HCT116 (cell line): ENCODE measurements at regions not wholly inside any gene's neighbourhood (a gene's known extent, or its start where the extent isn't known, plus 50 kb on each side); places are given as distances from the start of the nearest gene placed in this dataset.

Source experiments
- EZH2 ChIP-seq: fragments of 200-600 bp; sonication (generic); IDR thresholded peaks from 2 replicates; pipeline ENCODE4 v1.6.1; 2017; ENCODE audit warnings: antibody characterized with exemption, mixed run types
- EZH2phosphoT487 ChIP-seq: fragments of 200-600 bp; IDR thresholded peaks from 2 replicates; pipeline ENCODE4 v1.6.1; 2018; ENCODE audit warnings: antibody characterized with exemption, borderline replicate concordance
- JUND ChIP-seq: IDR thresholded peaks from 2 replicates; pipeline ENCODE4 v1.6.1; 2012
- POLR2A ChIP-seq: IDR thresholded peaks from 2 replicates; pipeline ENCODE4 v1.7.0; 2011; ENCODE audit warnings: borderline replicate concordance; ENCODE audit not compliant: insufficient read depth, insufficient read length; ENCODE audit errors: extremely low read depth
- POLR2AphosphoS5 ChIP-seq: IDR thresholded peaks from 2 replicates; pipeline ENCODE4 v1.6.1; 2011; ENCODE audit warnings: mild to moderate bottlenecking, low read depth, low read length, moderate library complexity
- TCF7L2 ChIP-seq: IDR thresholded peaks from 2 replicates; pipeline ENCODE4 v1.7.0; 2011; ENCODE audit warnings: borderline replicate concordance, inconsistent platforms; ENCODE audit not compliant: insufficient read depth, insufficient read length; ENCODE audit errors: extremely low read depth
- YY1 ChIP-seq: IDR thresholded peaks from 2 replicates; pipeline ENCODE4 v1.6.1; 2011; ENCODE audit warnings: low read length, low read depth, moderate library complexity, mild to moderate bottlenecking; ENCODE audit not compliant: insufficient replicate concordance; ENCODE audit errors: extremely low read depth
- ZFX ChIP-seq: fragments of 450-650 bp; IDR thresholded peaks from 2 replicates; pipeline ENCODE4 v1.6.1; 2017
- TF ChIP-seq, protein P1 (sequence below): IDR thresholded peaks from 2 replicates; pipeline ENCODE4 v1.6.1; 2012
- TF ChIP-seq, protein P2 (sequence below), 3 experiments: fragments of 200-600 bp in 1 of 3; sonication (generic) in 1 of 3; IDR thresholded peaks in 2 of 3; conservative IDR thresholded peaks in 1 of 3; 2 replicates each; pipeline ENCODE4 v1.5.1; 2012 to 2017; ENCODE audit warnings: low read depth in 2 of 3, low read length in 2 of 3, antibody characterized with exemption in 1 of 3, borderline replicate concordance in 1 of 3, control low read depth in 1 of 3, mild to moderate bottlenecking in 1 of 3, mixed read lengths in 1 of 3, mixed run types in 1 of 3, moderate library complexity in 1 of 3; ENCODE audit not compliant: insufficient read depth in 1 of 3
- TF ChIP-seq, protein P3 (sequence below): IDR thresholded peaks from 2 replicates; pipeline ENCODE4 v1.6.1; 2012

DNA sequence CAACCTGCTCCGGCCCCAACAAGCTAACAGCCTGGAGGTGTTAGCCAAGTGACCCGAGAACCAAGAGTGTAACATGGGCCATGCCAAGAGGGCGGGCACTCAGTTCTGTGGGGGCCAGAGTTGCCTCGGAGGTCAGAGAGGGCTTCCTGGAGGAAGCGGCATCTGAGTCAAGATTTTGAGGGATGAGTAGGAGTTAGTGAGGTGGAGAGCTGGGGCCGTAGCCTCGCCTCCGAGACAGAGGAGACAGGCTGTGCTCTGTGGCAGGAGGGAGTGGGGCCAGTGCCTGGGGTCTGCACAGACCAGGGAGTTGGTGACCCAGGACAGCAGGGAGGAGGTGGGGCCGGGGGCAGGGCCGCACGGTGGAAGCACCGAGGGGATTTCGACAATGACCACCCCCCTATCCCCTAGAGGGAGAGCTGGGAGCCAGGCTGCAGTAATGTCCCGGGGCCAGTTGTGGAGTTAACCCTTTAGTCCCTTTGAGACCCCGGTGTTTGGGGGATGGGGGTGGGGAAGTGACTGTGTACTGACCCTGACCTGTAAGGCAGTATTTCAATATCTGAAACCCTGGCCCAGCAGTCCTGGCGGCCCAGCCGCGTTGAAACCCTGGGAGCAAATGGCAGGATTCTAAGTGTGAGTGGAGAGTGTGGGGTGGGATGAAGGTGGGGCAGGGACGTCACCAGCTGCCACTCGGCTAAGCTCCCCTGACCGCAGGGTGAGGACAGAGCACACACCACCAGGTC lies 148.7 kb upstream of the COL5A1 start:
- TF ChIP-seq, protein P1, sequence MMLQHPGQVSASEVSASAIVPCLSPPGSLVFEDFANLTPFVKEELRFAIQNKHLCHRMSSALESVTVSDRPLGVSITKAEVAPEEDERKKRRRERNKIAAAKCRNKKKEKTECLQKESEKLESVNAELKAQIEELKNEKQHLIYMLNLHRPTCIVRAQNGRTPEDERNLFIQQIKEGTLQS: no peak
- TF ChIP-seq EZH2 (no peak), TCF7L2 (no peak), ZFX (no peak), EZH2phosphoT487 (no peak), JUND (no peak), POLR2A (no peak), POLR2AphosphoS5 (no peak), YY1 (no peak)
- TF ChIP-seq, protein P2, sequence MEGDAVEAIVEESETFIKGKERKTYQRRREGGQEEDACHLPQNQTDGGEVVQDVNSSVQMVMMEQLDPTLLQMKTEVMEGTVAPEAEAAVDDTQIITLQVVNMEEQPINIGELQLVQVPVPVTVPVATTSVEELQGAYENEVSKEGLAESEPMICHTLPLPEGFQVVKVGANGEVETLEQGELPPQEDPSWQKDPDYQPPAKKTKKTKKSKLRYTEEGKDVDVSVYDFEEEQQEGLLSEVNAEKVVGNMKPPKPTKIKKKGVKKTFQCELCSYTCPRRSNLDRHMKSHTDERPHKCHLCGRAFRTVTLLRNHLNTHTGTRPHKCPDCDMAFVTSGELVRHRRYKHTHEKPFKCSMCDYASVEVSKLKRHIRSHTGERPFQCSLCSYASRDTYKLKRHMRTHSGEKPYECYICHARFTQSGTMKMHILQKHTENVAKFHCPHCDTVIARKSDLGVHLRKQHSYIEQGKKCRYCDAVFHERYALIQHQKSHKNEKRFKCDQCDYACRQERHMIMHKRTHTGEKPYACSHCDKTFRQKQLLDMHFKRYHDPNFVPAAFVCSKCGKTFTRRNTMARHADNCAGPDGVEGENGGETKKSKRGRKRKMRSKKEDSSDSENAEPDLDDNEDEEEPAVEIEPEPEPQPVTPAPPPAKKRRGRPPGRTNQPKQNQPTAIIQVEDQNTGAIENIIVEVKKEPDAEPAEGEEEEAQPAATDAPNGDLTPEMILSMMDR (IDR thresholded peaks at IDR 0.05 in 2 of 3, conservative IDR thresholded peaks at IDR 0.05 in 1 of 3; ENCODE audit: borderline replicate concordance in 1 of 3, insufficient read depth in 1 of 3, low read depth in 2 of 3, low read length in 2 of 3): no peak
- TF ChIP-seq, protein P3, sequence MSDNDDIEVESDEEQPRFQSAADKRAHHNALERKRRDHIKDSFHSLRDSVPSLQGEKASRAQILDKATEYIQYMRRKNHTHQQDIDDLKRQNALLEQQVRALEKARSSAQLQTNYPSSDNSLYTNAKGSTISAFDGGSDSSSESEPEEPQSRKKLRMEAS: no peak
